ENCODE measurements at regions not wholly inside any gene's neighbourhood (a gene's known extent, or its start where the extent isn't known, plus 50 kb on each side); places are given as distances from the start of the nearest gene placed in this dataset.

- no peak for TF ChIP-seq EZH2 (IDR thresholded peaks at IDR 0.05; ENCODE audit: insufficient read depth, poor library complexity, severe bottlenecking)
- TF ChIP-seq EZH2phosphoT487 (IDR thresholded peaks at IDR 0.05; ENCODE audit: insufficient read depth, low read depth) = no peak
Observed at GRCh38 chrX:76555816-76556215, 128.3 kb downstream of the MAGEE1 start.
